BE2C (cell line): ENCODE measurements at regions not wholly inside any gene's neighbourhood (a gene's known extent, or its start where the extent isn't known, plus 50 kb on each side); places are given as distances from the start of the nearest gene placed in this dataset.

Experiments used
- DNase-seq: peaks from one replicate; pipeline ENCODE4 v3.0.0-alpha.2; 2020
- H3K27me3 ChIP-seq: fragments of 250-450 bp; sonication (Bioruptor Pico); 2 replicates; pipeline ENCODE4 v1.5.1; 2020; ENCODE audit warnings: mild to moderate bottlenecking
- H3K36me3 ChIP-seq: fragments of 250-450 bp; sonication (Bioruptor Pico); 2 replicates; pipeline ENCODE4 v1.5.1; 2020; ENCODE audit warnings: mild to moderate bottlenecking
- H3K4me1 ChIP-seq: fragments of 250-450 bp; sonication (Bioruptor Pico); 2 replicates; pipeline ENCODE4 v1.5.1; 2020
- H3K4me3 ChIP-seq: 2 replicates; pipeline ENCODE4 v1.5.1; 2011; ENCODE audit warnings: low read depth, low read length
- H3K9me3 ChIP-seq: fragments of 250-450 bp; sonication (Bioruptor Pico); 2 replicates; pipeline ENCODE4 v1.5.1; 2020
- TF ChIP-seq, protein P1 (sequence below): IDR thresholded peaks from 2 replicates; pipeline ENCODE4 v1.5.1; 2012; ENCODE audit warnings: mild to moderate bottlenecking, low read depth, low read length

GRCh38 chr7:55657654-55658053, 85.4 kb upstream of the VOPP1 start:
- no peaks in the 10 kb centered on the region for H3K36me3 ChIP-seq
- H3K27me3 ChIP-seq: 0 out of 2 replicates have a peak, but pooled peaks cover 2% of the 10 kb centered on the region
- TF ChIP-seq, protein P1, sequence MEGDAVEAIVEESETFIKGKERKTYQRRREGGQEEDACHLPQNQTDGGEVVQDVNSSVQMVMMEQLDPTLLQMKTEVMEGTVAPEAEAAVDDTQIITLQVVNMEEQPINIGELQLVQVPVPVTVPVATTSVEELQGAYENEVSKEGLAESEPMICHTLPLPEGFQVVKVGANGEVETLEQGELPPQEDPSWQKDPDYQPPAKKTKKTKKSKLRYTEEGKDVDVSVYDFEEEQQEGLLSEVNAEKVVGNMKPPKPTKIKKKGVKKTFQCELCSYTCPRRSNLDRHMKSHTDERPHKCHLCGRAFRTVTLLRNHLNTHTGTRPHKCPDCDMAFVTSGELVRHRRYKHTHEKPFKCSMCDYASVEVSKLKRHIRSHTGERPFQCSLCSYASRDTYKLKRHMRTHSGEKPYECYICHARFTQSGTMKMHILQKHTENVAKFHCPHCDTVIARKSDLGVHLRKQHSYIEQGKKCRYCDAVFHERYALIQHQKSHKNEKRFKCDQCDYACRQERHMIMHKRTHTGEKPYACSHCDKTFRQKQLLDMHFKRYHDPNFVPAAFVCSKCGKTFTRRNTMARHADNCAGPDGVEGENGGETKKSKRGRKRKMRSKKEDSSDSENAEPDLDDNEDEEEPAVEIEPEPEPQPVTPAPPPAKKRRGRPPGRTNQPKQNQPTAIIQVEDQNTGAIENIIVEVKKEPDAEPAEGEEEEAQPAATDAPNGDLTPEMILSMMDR: no peak
- H3K9me3 ChIP-seq: no peaks in the 10 kb centered on the region
- no peak overlapping the region for H3K4me3 ChIP-seq
- H3K4me1 ChIP-seq: no peaks in the 10 kb centered on the region
- DNase-seq: no peak

- no peaks in the 10 kb centered on the region for H3K4me1 ChIP-seq
Measured at GRCh38 chr7:55651057-55651456, 78.8 kb upstream of the VOPP1 start.

GRCh38 chr7:55649238-55649637, 76.9 kb upstream of the VOPP1 start:
- TF ChIP-seq, protein P1: no peak
- H3K4me1 ChIP-seq: no peaks in the 10 kb centered on the region
- no peaks in the 10 kb centered on the region for H3K9me3 ChIP-seq
- no peak overlapping the region for H3K4me3 ChIP-seq
- H3K36me3 ChIP-seq: no peaks in the 10 kb centered on the region
- no peaks in the 10 kb centered on the region for H3K27me3 ChIP-seq
- DNase-seq: no peak

More at GRCh38 chr7:55651057-55651456, 78.8 kb upstream of the VOPP1 start:
- no peaks in the 10 kb centered on the region for H3K9me3 ChIP-seq
- H3K4me3 ChIP-seq: no peak overlapping the region
- TF ChIP-seq, protein P1: no peak
- DNase-seq: no peak
- no peaks in the 10 kb centered on the region for H3K27me3 ChIP-seq
- no peaks in the 10 kb centered on the region for H3K36me3 ChIP-seq

GRCh38 chr7:55644567-55644966, 72.3 kb upstream of the VOPP1 start:
- Histone ChIP-seq H3K36me3 (no peaks in the 10 kb centered on the region), H3K4me3 (no peak overlapping the region)

GRCh38 chr7:55642266-55642665, 70.0 kb upstream of the VOPP1 start:
- H3K36me3 ChIP-seq: no peaks in the 10 kb centered on the region
- no peak overlapping the region for H3K4me3 ChIP-seq
- no peaks in the 10 kb centered on the region for H3K27me3 ChIP-seq
- H3K9me3 ChIP-seq: no peaks in the 10 kb centered on the region
- TF ChIP-seq, protein P1: no peak
- DNase-seq: no peak
- H3K4me1 ChIP-seq: no peaks in the 10 kb centered on the region

More at GRCh38 chr7:55644567-55644966, 72.3 kb upstream of the VOPP1 start:
- Histone ChIP-seq H3K27me3 (no peaks in the 10 kb centered on the region), H3K4me1 (no peaks in the 10 kb centered on the region), H3K9me3 (no peaks in the 10 kb centered on the region)
- no peak for DNase-seq
- TF ChIP-seq, protein P1: 0 out of 2 replicates have a peak, but pooled peaks have one; percentile 8

GRCh38 chr7:55641811-55642210, 69.5 kb upstream of the VOPP1 start:
- H3K9me3 ChIP-seq: no peaks in the 10 kb centered on the region
- H3K4me3 ChIP-seq: no peak overlapping the region
- TF ChIP-seq, protein P1: no peak
- no peak for DNase-seq
- H3K36me3 ChIP-seq: no peaks in the 10 kb centered on the region
- no peaks in the 10 kb centered on the region for H3K4me1 ChIP-seq
- H3K27me3 ChIP-seq: no peaks in the 10 kb centered on the region; the same call in 1 of the 2 replicates
